DND-41 (cell line): ENCODE measurements at regions not wholly inside any gene's neighbourhood (a gene's known extent, or its start where the extent isn't known, plus 50 kb on each side); places are given as distances from the start of the nearest gene placed in this dataset.

ENCODE experiments used
- ATAC-seq: fragments of 200-7000 bp; cut with Tn5 transposase; 3 replicates; pipeline ENCODE4 v1.9.1; 2021; ENCODE audit warnings: low read depth; ENCODE audit not compliant: insufficient read depth
- DNase-seq: peaks from one replicate; pipeline ENCODE4 v3.0.0-alpha.2; 2020
- H2AFZ ChIP-seq: 2 replicates; pipeline ENCODE4 v1.6.0; 2012; ENCODE audit warnings: low read depth, low read length
- H3K27ac ChIP-seq: 2 replicates; pipeline ENCODE4 v1.5.1; 2012; ENCODE audit warnings: low read length, inconsistent platforms
- H3K27me3 ChIP-seq: fragments of 200-600 bp; sonication (generic); 2 replicates; pipeline ENCODE4 v1.6.0; 2012; ENCODE audit warnings: low read length, mild to moderate bottlenecking, inconsistent platforms; ENCODE audit not compliant: insufficient read depth, poor library complexity
- H3K36me3 ChIP-seq: 2 replicates; pipeline ENCODE4 v1.5.1; 2012; ENCODE audit warnings: low read length, inconsistent platforms; ENCODE audit not compliant: insufficient read depth
- H3K4me1 ChIP-seq: 2 replicates; pipeline ENCODE4 v1.5.1; 2012; ENCODE audit warnings: mild to moderate bottlenecking, low read length; ENCODE audit not compliant: insufficient read depth
- H3K4me2 ChIP-seq: 2 replicates; pipeline ENCODE4 v1.6.0; 2012; ENCODE audit warnings: mild to moderate bottlenecking, moderate library complexity, low read length, inconsistent platforms; ENCODE audit not compliant: insufficient read depth
- H3K4me3 ChIP-seq, 2 experiments: fragments of 200-600 bp in 1 of 2; shearing (Covaris generic) in 1 of 2; 2 replicates each; pipeline ENCODE4 v1.5.1; 2012 to 2016; ENCODE audit warnings: inconsistent platforms in 2 of 2, low read length in 2 of 2, mild to moderate bottlenecking in 2 of 2, low read depth in 1 of 2, moderate library complexity in 1 of 2
- H3K79me2 ChIP-seq: 2 replicates; pipeline ENCODE4 v1.6.0; 2012; ENCODE audit warnings: low read length, inconsistent platforms; ENCODE audit not compliant: insufficient read depth
- H3K9ac ChIP-seq: 2 replicates; pipeline ENCODE4 v1.6.0; 2012; ENCODE audit warnings: low read depth, mild to moderate bottlenecking, inconsistent platforms, low read length, moderate library complexity
- H3K9me3 ChIP-seq: 2 replicates; pipeline ENCODE4 v1.5.1; 2012; ENCODE audit warnings: low read length, moderate library complexity, mild to moderate bottlenecking, inconsistent platforms; ENCODE audit not compliant: insufficient read depth, severe bottlenecking
- H4K20me1 ChIP-seq: 2 replicates; pipeline ENCODE4 v1.6.0; 2012; ENCODE audit warnings: low read length; ENCODE audit not compliant: insufficient read depth
- EZH2 ChIP-seq: IDR thresholded peaks from 3 replicates; pipeline ENCODE4 v1.6.1; 2012; ENCODE audit warnings: borderline replicate concordance, low read depth, mild to moderate bottlenecking, moderate library complexity, low read length, inconsistent platforms; ENCODE audit not compliant: severe bottlenecking
- TF ChIP-seq, protein P1 (sequence below): IDR thresholded peaks from 2 replicates; pipeline ENCODE4 v1.5.1; 2012; ENCODE audit warnings: borderline replicate concordance, low read length, moderate library complexity, mild to moderate bottlenecking; ENCODE audit not compliant: poor library complexity, severe bottlenecking; ENCODE audit errors: extremely low read depth

DNA sequence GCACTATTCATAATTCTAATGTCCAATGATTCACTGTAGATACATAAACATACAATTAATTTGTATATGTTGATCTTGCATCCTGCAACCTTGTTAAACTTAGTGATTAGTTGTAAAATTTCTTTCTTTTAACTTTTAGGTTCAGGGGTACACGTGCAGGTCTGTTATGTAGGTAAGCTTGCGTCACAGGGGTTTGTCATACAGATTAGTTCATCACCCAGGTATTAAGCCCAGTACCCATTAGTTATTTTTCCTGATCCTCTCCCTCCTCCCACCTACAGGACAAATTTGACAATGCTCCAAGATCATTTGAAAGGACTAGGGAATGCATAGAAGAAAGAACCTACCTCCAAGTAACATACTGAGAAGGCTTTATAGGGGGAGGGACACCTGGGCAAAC lies 290.1 kb downstream of the SRBD1 start:
- H3K4me3 ChIP-seq, result no peak overlapping the region
- no peak overlapping the region for H3K4me2 ChIP-seq
- peaks cover 19% of the 10 kb centered on the region for H3K9me3 ChIP-seq
- no peaks in the 10 kb centered on the region for H3K4me1 ChIP-seq
- no peak for ATAC-seq
- no peak overlapping the region for H2AFZ ChIP-seq
- H3K27ac ChIP-seq, result no peak overlapping the region
- no peaks in the 10 kb centered on the region for H3K79me2 ChIP-seq
- H3K36me3 ChIP-seq, result no peaks in the 10 kb centered on the region
- H3K27me3 ChIP-seq, result no peaks in the 10 kb centered on the region
- no peak for DNase-seq
- no peaks in the 10 kb centered on the region for H4K20me1 ChIP-seq
- TF ChIP-seq EZH2, result no peak
- TF ChIP-seq, protein P1, sequence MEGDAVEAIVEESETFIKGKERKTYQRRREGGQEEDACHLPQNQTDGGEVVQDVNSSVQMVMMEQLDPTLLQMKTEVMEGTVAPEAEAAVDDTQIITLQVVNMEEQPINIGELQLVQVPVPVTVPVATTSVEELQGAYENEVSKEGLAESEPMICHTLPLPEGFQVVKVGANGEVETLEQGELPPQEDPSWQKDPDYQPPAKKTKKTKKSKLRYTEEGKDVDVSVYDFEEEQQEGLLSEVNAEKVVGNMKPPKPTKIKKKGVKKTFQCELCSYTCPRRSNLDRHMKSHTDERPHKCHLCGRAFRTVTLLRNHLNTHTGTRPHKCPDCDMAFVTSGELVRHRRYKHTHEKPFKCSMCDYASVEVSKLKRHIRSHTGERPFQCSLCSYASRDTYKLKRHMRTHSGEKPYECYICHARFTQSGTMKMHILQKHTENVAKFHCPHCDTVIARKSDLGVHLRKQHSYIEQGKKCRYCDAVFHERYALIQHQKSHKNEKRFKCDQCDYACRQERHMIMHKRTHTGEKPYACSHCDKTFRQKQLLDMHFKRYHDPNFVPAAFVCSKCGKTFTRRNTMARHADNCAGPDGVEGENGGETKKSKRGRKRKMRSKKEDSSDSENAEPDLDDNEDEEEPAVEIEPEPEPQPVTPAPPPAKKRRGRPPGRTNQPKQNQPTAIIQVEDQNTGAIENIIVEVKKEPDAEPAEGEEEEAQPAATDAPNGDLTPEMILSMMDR, result no peak
- no peak overlapping the region for H3K9ac ChIP-seq

DNA sequence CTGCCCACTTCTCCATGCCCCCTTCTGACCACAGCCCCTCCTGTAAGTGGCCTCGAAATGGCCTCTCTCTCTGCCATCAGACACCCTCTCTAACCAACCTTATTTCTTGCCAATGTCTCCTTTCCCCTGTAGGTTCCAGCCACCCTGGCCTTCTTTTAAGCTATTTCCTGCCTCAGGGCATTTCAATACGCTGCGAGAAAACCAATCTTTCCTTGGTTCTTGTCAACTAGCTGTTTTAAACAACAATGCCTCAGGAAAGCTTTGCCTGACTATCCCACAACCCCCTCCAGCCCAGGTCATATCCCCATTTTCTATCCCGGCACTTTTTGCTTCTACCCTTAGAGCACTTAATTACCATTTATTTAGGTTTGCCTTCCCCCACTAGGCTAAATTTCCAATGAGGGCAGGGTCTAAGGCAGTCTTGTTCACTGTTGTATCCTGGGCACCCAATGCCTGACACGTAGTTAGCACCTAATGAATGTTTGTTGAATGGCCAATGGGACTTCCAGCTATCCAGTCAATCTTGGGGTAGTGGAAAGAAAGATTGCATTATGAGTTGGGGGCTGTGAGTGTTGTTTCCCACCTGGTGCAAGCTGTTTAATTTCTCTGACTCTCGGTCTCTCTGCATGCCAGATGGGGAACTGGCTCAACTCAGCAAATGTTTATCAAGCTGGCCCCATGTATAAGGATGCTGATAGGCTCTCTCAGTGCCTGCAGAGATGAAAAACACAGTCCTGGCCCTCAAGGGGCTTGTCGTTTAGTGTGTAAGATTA lies 291.2 kb downstream of the SRBD1 start:
- no peak for ATAC-seq
- Histone ChIP-seq H3K4me3 (no peak overlapping the region), H3K9ac (no peak overlapping the region), H3K27ac (no peak overlapping the region), H3K79me2 (no peaks in the 10 kb centered on the region), H3K27me3 (no peaks in the 10 kb centered on the region), H3K9me3 (peaks cover 19% of the 10 kb centered on the region), H3K4me2 (no peak overlapping the region), H3K4me1 (no peaks in the 10 kb centered on the region), H2AFZ (no peak overlapping the region), H3K36me3 (no peaks in the 10 kb centered on the region), H4K20me1 (no peaks in the 10 kb centered on the region)
- TF ChIP-seq EZH2, result no peak
- TF ChIP-seq, protein P1, result no peak
- no peak for DNase-seq

DNA sequence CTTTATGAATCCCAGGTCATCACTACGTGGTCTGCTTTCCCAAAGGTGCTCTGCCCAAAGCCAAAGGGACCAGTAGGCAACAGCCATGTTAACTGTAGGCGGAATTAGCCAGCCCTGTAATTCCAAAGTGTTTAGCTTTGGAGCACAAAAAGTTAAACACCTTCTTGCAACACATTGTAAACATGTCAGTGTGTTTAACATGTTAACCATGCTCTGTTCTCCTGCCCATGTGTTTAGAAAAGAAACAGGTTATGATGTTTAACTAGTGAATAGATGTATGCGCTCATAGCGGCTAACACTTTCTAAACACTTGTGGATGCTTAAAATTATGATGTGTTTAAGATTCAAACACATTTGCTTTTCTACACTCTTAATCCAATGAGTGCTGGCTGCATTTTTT lies 292.4 kb downstream of the SRBD1 start:
- Histone ChIP-seq H3K79me2 (no peaks in the 10 kb centered on the region), H3K4me2 (no peak overlapping the region), H4K20me1 (no peaks in the 10 kb centered on the region), H3K4me1 (no peaks in the 10 kb centered on the region), H2AFZ (no peak overlapping the region), H3K4me3 (no peak overlapping the region), H3K9ac (no peak overlapping the region), H3K36me3 (no peaks in the 10 kb centered on the region), H3K27ac (no peak overlapping the region), H3K27me3 (no peaks in the 10 kb centered on the region), H3K9me3 (peaks cover 12% of the 10 kb centered on the region)
- no peak for DNase-seq
- TF ChIP-seq EZH2, result no peak
- TF ChIP-seq, protein P1, result no peak
- no peak for ATAC-seq
